ENCODE measurements at regions not wholly inside any gene's neighbourhood (a gene's known extent, or its start where the extent isn't known, plus 50 kb on each side); places are given as distances from the start of the nearest gene placed in this dataset.

GRCh38 chr20:60956194-60956593, 295.9 kb upstream of the CDH4 start:
- Mint-ChIP-seq H3K9me3 (no peaks in the 10 kb centered on the region), H3K36me3 (ENCODE audit: low read depth) (no peaks in the 10 kb centered on the region), H3K27ac (no peak overlapping the region), H3K27me3 (no peaks in the 10 kb centered on the region), H3K4me1 (ENCODE audit: low read depth) (no peaks in the 10 kb centered on the region), H3K4me3 (no peak overlapping the region)
- no peaks in the 10 kb centered on the region for H3K36me3 ChIP-seq (ENCODE audit: insufficient read depth, low read length)
- no peak overlapping the region for H3K4me3 ChIP-seq (ENCODE audit: low read length)
- intact Hi-C loops (cut with DNase I, micrococcal nuclease), result no loop called here
- H3K4me1 ChIP-seq (ENCODE audit: insufficient read depth, low read length), result no peaks in the 10 kb centered on the region
- CTCF ChIA-PET, result no interaction called here
- POLR2A ChIA-PET, result no interaction called here
- peaks cover 0 to 2% of the 10 kb centered on the region in 2 experiments for H3K27me3 ChIP-seq (ENCODE audit: control insufficient read depth in 1 of 2, insufficient read depth in 2 of 2, low read length in 2 of 2)
- TF ChIP-seq, protein P1, sequence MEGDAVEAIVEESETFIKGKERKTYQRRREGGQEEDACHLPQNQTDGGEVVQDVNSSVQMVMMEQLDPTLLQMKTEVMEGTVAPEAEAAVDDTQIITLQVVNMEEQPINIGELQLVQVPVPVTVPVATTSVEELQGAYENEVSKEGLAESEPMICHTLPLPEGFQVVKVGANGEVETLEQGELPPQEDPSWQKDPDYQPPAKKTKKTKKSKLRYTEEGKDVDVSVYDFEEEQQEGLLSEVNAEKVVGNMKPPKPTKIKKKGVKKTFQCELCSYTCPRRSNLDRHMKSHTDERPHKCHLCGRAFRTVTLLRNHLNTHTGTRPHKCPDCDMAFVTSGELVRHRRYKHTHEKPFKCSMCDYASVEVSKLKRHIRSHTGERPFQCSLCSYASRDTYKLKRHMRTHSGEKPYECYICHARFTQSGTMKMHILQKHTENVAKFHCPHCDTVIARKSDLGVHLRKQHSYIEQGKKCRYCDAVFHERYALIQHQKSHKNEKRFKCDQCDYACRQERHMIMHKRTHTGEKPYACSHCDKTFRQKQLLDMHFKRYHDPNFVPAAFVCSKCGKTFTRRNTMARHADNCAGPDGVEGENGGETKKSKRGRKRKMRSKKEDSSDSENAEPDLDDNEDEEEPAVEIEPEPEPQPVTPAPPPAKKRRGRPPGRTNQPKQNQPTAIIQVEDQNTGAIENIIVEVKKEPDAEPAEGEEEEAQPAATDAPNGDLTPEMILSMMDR (IDR thresholded peaks at IDR 0.05), result no peak
- ATAC-seq (ENCODE audit: poor library complexity) (no peak), DNase-seq (no peak)
- H3K9me3 ChIP-seq (ENCODE audit: control insufficient read depth in 1 of 2, insufficient read depth in 1 of 2, low read length in 2 of 2), result no peaks in the 10 kb centered on the region
- H3K27ac ChIP-seq (ENCODE audit: low read depth in 1 of 2, low read length in 2 of 2), result no peak overlapping the region

DNA sequence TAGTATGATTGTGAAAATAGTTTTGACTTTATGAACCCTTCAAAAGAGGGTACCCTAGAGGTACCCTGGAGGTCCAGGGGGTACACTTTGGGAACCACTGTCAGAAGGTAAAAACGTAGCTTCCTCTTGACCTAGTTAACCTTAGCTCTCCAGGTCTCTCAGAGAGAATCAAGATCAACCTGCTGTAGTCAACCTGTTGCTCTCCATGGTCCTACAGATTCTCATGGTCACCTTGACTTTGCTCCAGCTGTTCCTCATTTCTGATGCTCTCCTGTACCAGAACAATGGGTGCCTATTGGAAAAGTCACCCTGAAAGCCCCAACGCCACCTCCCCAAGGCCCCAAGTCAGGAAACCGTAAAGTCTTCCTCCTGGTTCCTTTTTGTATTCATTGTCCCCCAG, 294.4 kb upstream of the CDH4 start:
- Mint-ChIP-seq H3K27me3 (no peaks in the 10 kb centered on the region), H3K4me3 (no peak overlapping the region), H3K9me3 (no peaks in the 10 kb centered on the region), H3K27ac (no peak overlapping the region), H3K4me1 (ENCODE audit: low read depth) (no peaks in the 10 kb centered on the region), H3K36me3 (ENCODE audit: low read depth) (no peaks in the 10 kb centered on the region)
- TF ChIP-seq, protein P1 (IDR thresholded peaks at IDR 0.05), result no peak
- intact Hi-C loops (cut with DNase I, micrococcal nuclease), result no loop called here
- Histone ChIP-seq H3K27ac (ENCODE audit: low read depth in 1 of 2, low read length in 2 of 2) (no peak overlapping the region), H3K9me3 (ENCODE audit: control insufficient read depth in 1 of 2, insufficient read depth in 1 of 2, low read length in 2 of 2) (no peaks in the 10 kb centered on the region), H3K27me3 (ENCODE audit: control insufficient read depth in 1 of 2, insufficient read depth in 2 of 2, low read length in 2 of 2) (peaks cover 0 to 2% of the 10 kb centered on the region in 2 experiments), H3K36me3 (ENCODE audit: insufficient read depth, low read length) (no peaks in the 10 kb centered on the region), H3K4me1 (ENCODE audit: insufficient read depth, low read length) (no peaks in the 10 kb centered on the region), H3K4me3 (ENCODE audit: low read length) (no peak overlapping the region)
- ChIA-PET POLR2A (no interaction called here), CTCF (no interaction called here)
- no peak for DNase-seq
- no peak for ATAC-seq (ENCODE audit: poor library complexity)

DNA sequence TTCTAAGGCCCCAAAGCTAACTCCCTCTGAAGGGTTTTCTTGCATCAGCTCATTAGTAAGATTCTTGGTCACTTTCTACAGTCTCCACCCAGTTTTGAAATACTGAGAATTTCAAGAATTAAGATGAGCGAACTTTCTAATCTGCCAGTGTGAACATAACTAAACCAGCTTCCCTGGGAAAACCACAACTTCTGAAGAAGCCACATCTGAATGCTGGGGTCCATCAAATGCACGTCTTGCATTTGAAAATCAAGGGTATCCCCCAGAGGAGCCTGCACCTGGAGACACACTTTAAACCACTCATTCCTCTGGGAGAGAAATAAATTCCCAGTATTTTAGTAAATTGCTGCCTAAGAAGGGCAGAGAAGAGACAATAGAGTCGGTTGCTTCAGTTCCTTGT, 292.1 kb upstream of the CDH4 start:
- ChIA-PET CTCF (no interaction called here), POLR2A (no interaction called here)
- no peaks in the 10 kb centered on the region for H3K27me3 Mint-ChIP-seq
- TF ChIP-seq, protein P1 (IDR thresholded peaks at IDR 0.05), result no peak
- H3K36me3 ChIP-seq (ENCODE audit: insufficient read depth, low read length), result no peaks in the 10 kb centered on the region
- no peak overlapping the region for H3K27ac Mint-ChIP-seq
- intact Hi-C loops (cut with DNase I, micrococcal nuclease), result no loop called here
- H3K4me3 Mint-ChIP-seq, result no peak overlapping the region
- no peaks in the 10 kb centered on the region for H3K9me3 Mint-ChIP-seq
- no peak for DNase-seq
- H3K4me1 Mint-ChIP-seq (ENCODE audit: low read depth), result no peaks in the 10 kb centered on the region
- no peak for ATAC-seq (ENCODE audit: poor library complexity)
- no peaks in the 10 kb centered on the region for H3K4me1 ChIP-seq (ENCODE audit: insufficient read depth, low read length)
- no peaks in the 10 kb centered on the region for H3K36me3 Mint-ChIP-seq (ENCODE audit: low read depth)
- no peak overlapping the region for H3K4me3 ChIP-seq (ENCODE audit: low read length)
- no peak overlapping the region for H3K27ac ChIP-seq (ENCODE audit: low read depth in 1 of 2, low read length in 2 of 2)
- peaks cover 0 to 2% of the 10 kb centered on the region in 2 experiments for H3K27me3 ChIP-seq (ENCODE audit: control insufficient read depth in 1 of 2, insufficient read depth in 2 of 2, low read length in 2 of 2)
- no peaks in the 10 kb centered on the region for H3K9me3 ChIP-seq (ENCODE audit: control insufficient read depth in 1 of 2, insufficient read depth in 1 of 2, low read length in 2 of 2)

Data from CD4-positive, alpha-beta T cell (primary cell).